C1 segment of cervical spinal cord (tissue), 14 donors: ENCODE measurements at regions not wholly inside any gene's neighbourhood (a gene's known extent, or its start where the extent isn't known, plus 50 kb on each side); places are given as distances from the start of the nearest gene placed in this dataset.
A peak's percentile ranks its signal among the peaks of the same experiment; 100 is the strongest.

ENCODE experiments used
- DNase-seq, 14 donors: peaks; one replicate each; lab custom pipeline; 2025; lab: John Stamatoyannopoulos, UW

- DNase-seq, result no peak
Measured at GRCh38 chr11:112400476-112401014, 139.9 kb upstream of the PLET1 start.

GRCh38 chr11:112401036-112401769, 140.5 kb upstream of the PLET1 start:
- peak in 2 of 14 donors; percentile 11 to 73 for DNase-seq

GRCh38 chr11:112403432-112403831, 142.8 kb upstream of the PLET1 start:
- DNase-seq, result no peak

DNA sequence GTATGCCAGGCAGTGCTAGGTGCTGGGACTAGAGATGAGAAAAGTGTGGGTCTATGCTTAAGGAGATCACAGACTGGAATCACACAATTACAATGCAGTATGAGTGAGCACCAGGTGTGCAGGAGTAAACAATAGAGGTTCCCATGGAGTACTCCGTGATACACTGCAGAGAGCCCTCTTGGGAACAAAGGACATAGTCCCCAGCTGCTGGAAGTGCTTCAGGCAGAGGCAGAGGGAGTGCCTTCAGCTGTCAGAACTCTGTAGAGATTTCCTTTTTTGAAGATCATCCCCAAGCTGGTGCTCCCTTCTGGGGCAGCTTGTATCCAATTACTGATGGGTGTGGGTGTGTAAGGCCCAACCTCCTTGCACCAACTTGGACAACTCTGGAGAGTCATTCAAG, 143.5 kb upstream of the PLET1 start:
- DNase-seq, result no peak

- no peak for DNase-seq
Measured at GRCh38 chr11:112408517-112408916, 147.9 kb upstream of the PLET1 start.

DNA sequence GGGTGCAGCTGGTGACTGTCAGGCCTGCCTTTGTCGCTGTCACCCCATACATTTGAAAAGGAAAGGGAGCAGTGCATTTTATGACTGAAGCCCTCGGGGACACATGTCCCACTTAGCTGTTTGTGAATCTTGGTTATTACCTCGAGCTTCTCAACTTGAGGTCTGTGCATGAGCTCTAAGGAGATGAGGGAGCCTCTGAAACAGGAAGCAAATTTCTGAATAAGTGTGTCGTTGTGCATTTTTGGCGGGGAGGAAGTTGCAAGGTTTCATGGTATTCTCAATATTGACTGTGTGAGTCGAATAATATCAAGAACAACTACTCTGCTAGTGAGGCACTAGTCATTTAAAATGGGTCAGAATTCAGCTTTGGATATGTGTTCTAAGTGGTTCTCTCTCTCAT, 149.7 kb upstream of the PLET1 start:
- DNase-seq, result no peak

DNA sequence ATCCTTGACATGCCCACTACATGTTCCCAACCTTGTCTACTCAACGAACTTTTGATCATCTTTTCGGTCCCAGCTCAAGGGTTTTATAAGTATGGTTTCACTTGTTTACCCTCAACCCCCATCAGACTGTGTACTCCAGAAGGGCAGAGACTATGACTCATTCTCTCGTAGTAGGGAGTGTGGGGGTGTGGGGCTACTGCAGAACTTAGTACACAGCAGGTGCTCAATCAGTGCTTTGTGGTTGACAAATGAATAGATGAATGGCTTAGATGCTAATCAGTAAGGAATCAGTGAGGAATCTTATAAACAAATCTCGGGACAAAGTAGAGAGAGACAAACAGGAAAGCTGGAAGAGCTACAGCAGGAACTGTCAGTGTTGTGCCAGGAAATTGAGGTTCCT, 151.7 kb upstream of the PLET1 start:
- no peak for DNase-seq

DNA sequence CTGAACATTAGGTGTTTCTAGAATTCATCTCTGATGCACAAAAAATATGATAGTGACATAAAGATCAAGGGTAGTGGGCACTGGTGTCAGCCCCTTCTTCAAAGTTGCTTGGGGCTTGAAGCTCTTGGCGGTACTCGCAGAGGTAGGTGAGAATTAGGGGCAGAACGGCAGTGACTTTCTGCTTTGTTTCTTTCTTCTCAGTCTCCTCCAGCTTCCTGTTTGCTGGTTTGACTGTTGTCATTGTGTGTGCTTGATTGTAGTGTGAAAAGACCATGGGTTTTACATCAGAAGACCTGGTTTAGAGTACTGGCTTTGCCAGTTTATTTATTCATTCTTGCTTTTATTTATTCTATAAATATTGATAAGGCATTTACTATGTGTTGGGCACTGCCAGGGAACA, 156.7 kb upstream of the PLET1 start:
- no peak for DNase-seq

- DNase-seq, result no peak
Measured at GRCh38 chr11:112418438-112418837, 157.8 kb upstream of the PLET1 start.

- DNase-seq, result peak in 1 of 14 donors; percentile 27
Measured at GRCh38 chr11:112421879-112422278, 161.2 kb upstream of the PLET1 start.

GRCh38 chr11:112425121-112425520, 164.5 kb upstream of the PLET1 start:
- no peak for DNase-seq

- DNase-seq, result no peak
Measured at GRCh38 chr11:112437096-112437495, 176.4 kb upstream of the PLET1 start.

- DNase-seq, result no peak
Measured at GRCh38 chr11:112439614-112440013, 179.0 kb upstream of the PLET1 start.

- no peak for DNase-seq
Measured at GRCh38 chr11:112440518-112440917, 179.9 kb upstream of the PLET1 start.

- no peak for DNase-seq
Measured at GRCh38 chr11:112448168-112448567, 187.5 kb upstream of the PLET1 start.

DNA sequence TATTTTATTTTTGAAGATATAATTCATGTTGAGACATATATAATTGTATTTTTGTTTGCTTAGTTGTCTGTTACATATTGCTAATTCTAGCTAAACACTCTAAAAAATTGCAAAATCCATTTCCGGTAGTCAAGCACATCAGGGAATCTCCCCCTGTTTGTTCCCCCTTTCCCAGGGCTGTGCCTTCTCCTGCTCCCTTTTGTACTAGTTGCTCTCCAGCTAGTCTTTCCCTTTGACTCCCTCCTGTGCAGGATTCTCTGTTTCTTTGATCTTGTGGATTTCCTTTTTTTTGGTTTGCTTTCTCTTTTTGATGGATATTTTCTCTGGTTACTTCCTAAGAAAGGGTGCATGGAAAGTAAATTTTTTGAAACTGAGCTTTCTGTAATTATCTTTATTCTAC, 188.1 kb upstream of the PLET1 start:
- DNase-seq, result no peak

DNA sequence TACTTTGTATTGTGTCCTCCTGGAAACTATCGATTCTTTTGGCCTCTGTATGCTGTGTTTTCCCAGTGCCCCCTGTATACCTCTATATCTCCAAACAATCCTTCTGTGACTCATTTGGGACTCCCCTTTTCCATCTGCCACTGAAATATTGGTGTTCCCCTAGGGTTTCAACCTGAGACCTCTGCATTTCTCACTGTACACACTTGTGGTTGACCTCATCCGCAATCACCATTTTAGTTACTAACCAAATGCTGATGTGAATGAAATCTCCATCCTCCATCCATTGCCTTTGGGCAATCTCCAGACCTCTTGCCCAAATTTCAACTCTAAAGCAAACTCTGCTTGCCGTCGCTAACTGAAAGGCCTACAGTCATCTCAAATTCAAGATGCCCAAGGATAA, 190.6 kb upstream of the PLET1 start:
- no peak for DNase-seq

- DNase-seq, result no peak
Measured at GRCh38 chr11:112453601-112454577, 193.2 kb upstream of the PLET1 start.

- no peak for DNase-seq
Measured at GRCh38 chr11:112454841-112455240, 194.2 kb upstream of the PLET1 start.

GRCh38 chr11:112455791-112456190, 195.1 kb upstream of the PLET1 start:
- DNase-seq, result no peak

DNA sequence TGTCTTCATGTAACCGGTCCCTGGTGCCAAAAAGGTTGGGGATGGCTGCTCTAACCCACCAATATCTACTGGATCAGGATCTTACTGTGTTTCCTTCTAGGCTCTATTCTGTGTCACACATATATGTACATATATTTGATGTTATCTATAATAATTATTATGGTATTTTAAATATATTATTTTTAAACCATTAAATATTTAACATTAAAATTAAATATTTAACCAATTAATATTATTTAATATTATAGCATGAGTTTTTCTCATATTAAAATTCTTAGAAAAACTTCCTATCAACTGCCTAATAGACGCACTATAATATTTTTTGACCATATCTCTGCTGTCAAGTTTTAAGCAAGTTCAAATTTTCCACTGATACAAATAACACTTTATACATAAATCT, 196.9 kb upstream of the PLET1 start:
- DNase-seq, result no peak

DNA sequence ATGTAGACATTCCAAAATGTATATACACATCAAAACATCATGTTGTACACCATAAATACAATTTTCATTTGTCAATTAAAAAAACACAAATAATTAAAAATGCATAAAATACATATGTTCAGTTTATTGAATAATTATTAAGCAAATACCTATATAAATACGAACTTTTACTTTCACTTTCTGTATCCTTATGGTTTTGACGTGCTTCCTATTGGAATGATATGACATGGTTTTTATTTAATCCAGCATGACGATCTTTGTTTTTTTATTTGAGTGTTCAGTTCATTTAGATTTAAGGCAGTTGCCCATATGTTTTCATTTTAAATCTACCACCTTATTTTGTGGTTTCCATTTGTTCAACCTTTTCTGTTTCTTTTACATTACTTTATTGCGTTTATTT, 198.3 kb upstream of the PLET1 start:
- DNase-seq, result no peak

DNA sequence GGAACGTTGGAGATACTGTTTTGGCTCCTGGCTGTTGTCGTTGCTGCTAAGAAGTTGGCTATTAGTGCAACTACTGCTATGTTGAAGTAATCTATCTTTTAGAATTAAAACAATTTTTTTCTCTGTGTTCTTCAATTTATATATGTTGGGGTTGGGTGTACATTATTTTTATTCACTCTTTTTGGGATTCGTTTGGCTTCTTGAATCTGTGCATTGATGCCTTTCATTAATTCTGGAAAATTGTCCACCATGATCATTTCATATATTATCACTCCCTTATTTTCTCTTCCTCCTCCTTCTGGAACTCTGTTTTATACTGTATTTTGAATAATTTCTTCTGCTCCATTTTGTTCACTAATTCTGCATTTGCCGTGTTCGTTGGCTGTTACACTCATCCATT, 199.5 kb upstream of the PLET1 start:
- no peak for DNase-seq
